Liver (tissue), 8 donors: ENCODE measurements at regions not wholly inside any gene's neighbourhood (a gene's known extent, or its start where the extent isn't known, plus 50 kb on each side); places are given as distances from the start of the nearest gene placed in this dataset.

Source experiments
- DNase-seq: peaks from one replicate; pipeline ENCODE4 v3.0.0-alpha.2; 2017; ENCODE audit warnings: low spot score
- H3K27ac ChIP-seq, 2 donors: one replicate each; pipeline ENCODE4 v1.7.0; 2013; ENCODE audit warnings: inconsistent platforms in 2 of 2, low read length in 2 of 2, control low read depth in 1 of 2, low read depth in 1 of 2, mild to moderate bottlenecking in 1 of 2
- H3K27me3 ChIP-seq, 4 donors: one replicate each; pipeline versions ENCODE4 v1.6.1 to v1.7.0; 2013; ENCODE audit warnings: low read length in 3 of 4, inconsistent platforms in 1 of 4, mild to moderate bottlenecking in 1 of 4, moderate library complexity in 1 of 4; ENCODE audit not compliant: control insufficient read depth in 4 of 4, insufficient read depth in 4 of 4
- H3K36me3 ChIP-seq, 4 donors: one replicate each; pipeline versions ENCODE4 v1.6.1 to v1.7.0; 2013; ENCODE audit warnings: low read length in 3 of 4, mild to moderate bottlenecking in 3 of 4, low read depth in 1 of 4, moderate library complexity in 1 of 4; ENCODE audit not compliant: control insufficient read depth in 4 of 4, insufficient read depth in 3 of 4
- H3K4me1 ChIP-seq, 4 donors: one replicate each; pipeline versions ENCODE4 v1.6.1 to v1.7.0; 2013; ENCODE audit warnings: low read length in 3 of 4, mild to moderate bottlenecking in 3 of 4, moderate library complexity in 1 of 4; ENCODE audit not compliant: control insufficient read depth in 4 of 4, insufficient read depth in 4 of 4
- H3K4me3 ChIP-seq, 3 donors: one replicate each; pipeline versions ENCODE4 v1.6.1 to v1.7.0; 2013; ENCODE audit warnings: low read length in 3 of 3, control low read depth in 1 of 3, low read depth in 1 of 3, mild to moderate bottlenecking in 1 of 3
- H3K9ac ChIP-seq, 2 donors: one replicate each; pipeline ENCODE4 v1.7.0; 2013; ENCODE audit warnings: low read length in 2 of 2, mild to moderate bottlenecking in 2 of 2, moderate library complexity in 2 of 2, control low read depth in 1 of 2, low read depth in 1 of 2
- H3K9me3 ChIP-seq, 4 donors: one replicate each; pipeline versions ENCODE4 v1.6.1 to v1.7.0; 2013; ENCODE audit warnings: low read length in 3 of 4; ENCODE audit not compliant: control insufficient read depth in 4 of 4
- EGR1 ChIP-seq, 2 donors: IDR thresholded peaks; 2 replicates each; pipeline ENCODE4 v1.6.1; 2016 to 2018; ENCODE audit warnings: antibody characterized with exemption in 2 of 2, low read depth in 2 of 2
- FOXA1 ChIP-seq: IDR thresholded peaks from 2 replicates; pipeline ENCODE4 v1.6.1; 2016; ENCODE audit warnings: antibody characterized with exemption
- FOXA2 ChIP-seq: IDR thresholded peaks from 2 replicates; pipeline ENCODE4 v1.6.1; 2016; ENCODE audit warnings: antibody characterized with exemption
- GABPA ChIP-seq, 2 donors: IDR thresholded peaks in 1 of 2; conservative IDR thresholded peaks in 1 of 2; 2 replicates each; pipeline ENCODE4 v1.6.1; 2016; ENCODE audit warnings: antibody characterized with exemption in 2 of 2, mild to moderate bottlenecking in 1 of 2, moderate library complexity in 1 of 2
- HNF4A ChIP-seq, 2 donors: conservative IDR thresholded peaks; 2 replicates each; pipeline ENCODE4 v1.6.1; 2016; ENCODE audit warnings: antibody characterized with exemption in 2 of 2, mild to moderate bottlenecking in 2 of 2
- HNF4G ChIP-seq: IDR thresholded peaks from 2 replicates; pipeline ENCODE4 v1.6.1; 2016; ENCODE audit warnings: antibody characterized with exemption
- JUND ChIP-seq, 2 donors: IDR thresholded peaks; 2 replicates each; pipeline ENCODE4 v1.6.1; 2016; ENCODE audit warnings: antibody characterized with exemption in 2 of 2
- NR2F2 ChIP-seq: IDR thresholded peaks from 2 replicates; pipeline ENCODE4 v1.6.1; 2016; ENCODE audit warnings: antibody characterized with exemption
- RAD21 ChIP-seq, 2 donors: IDR thresholded peaks; 2 replicates each; pipeline ENCODE4 v1.6.1; 2016; ENCODE audit warnings: antibody characterized with exemption in 2 of 2, mild to moderate bottlenecking in 2 of 2
- RXRA ChIP-seq, 2 donors: IDR thresholded peaks; 2 replicates each; pipeline ENCODE4 v1.6.1; 2017 to 2018; ENCODE audit warnings: antibody characterized with exemption in 2 of 2, mild to moderate bottlenecking in 1 of 2
- SP1 ChIP-seq: IDR thresholded peaks from 2 replicates; pipeline ENCODE4 v1.6.1; 2018; ENCODE audit warnings: antibody characterized with exemption, mild to moderate bottlenecking
- TAF1 ChIP-seq: conservative IDR thresholded peaks from 2 replicates; pipeline ENCODE4 v1.6.1; 2016; ENCODE audit warnings: antibody characterized with exemption, mild to moderate bottlenecking
- YY1 ChIP-seq: IDR thresholded peaks from 2 replicates; pipeline ENCODE4 v1.6.1; 2016; ENCODE audit warnings: antibody characterized with exemption, mild to moderate bottlenecking
- WGBS: extraction: QIAGEN DNeasy Blood & Tissue Kit; methylation state at CpG from one replicate; pipeline ENCODE4 v1.1.7; 2013; 5-methylcytosine and 5-hydroxymethylcytosine counted together
- TF ChIP-seq, protein P1 (sequence below): IDR thresholded peaks from 2 replicates; pipeline ENCODE4 v1.6.1; 2016; ENCODE audit warnings: antibody characterized with exemption
- TF ChIP-seq, protein P2 (sequence below): IDR thresholded peaks from 2 replicates; pipeline ENCODE4 v1.6.1; 2016; ENCODE audit warnings: antibody characterized with exemption
- TF ChIP-seq, protein P3 (sequence below): IDR thresholded peaks from 2 replicates; pipeline ENCODE4 v1.6.1; 2016; ENCODE audit warnings: antibody characterized with exemption, mild to moderate bottlenecking
- TF ChIP-seq, protein P4 (sequence below): IDR thresholded peaks from 2 replicates; pipeline ENCODE4 v1.6.1; 2016; ENCODE audit warnings: antibody characterized with exemption
- TF ChIP-seq, protein P5 (sequence below): fragments of 150-350 bp; IDR thresholded peaks from 2 replicates; pipeline ENCODE4 v1.5.1; 2017; ENCODE audit warnings: improper control_type of control experiment, low read depth, low read length; ENCODE audit not compliant: missing input control
- donor health status: healthy.
- donor health status: healthy.
- donor health status: healthy.
- donor health status: healthy.
- donor health status: healthy.

DNA sequence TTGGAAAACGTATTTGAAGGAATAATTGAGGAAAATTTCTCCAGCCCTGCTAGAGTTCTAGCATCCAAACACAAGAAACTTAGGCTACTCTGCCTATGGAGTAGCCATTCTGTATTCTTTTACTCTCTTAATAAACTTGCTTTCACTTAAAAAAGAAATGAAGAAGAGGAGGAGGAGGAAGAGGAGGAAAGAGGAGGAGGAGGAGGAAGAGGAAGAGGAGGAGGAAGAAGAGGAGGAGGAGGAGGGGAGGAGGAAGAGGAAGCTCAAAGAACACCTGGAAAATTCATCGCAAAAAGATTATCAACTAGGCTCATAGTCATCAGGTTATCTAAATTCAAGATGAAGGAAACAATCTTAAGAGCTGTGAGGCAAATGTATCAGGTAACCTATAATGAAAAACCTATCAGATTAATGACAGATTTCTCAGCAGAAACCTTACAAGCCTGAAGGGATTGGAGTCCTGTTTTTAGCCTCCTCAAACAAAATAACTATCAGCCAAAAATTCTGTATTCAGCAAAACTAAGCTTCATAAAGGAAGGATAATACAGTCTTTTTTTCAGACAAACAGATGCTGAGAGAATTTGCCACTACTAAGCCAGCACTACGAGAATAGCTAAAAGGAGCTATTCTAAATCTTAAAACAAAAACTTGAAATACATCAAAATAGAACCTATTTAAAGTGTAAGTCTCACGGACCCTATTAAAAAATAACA, 56.2 kb upstream of the DSC1 start:
- TF ChIP-seq HNF4G: no peak
- TF ChIP-seq NR2F2: no peak
- TF ChIP-seq FOXA2: no peak
- TF ChIP-seq, protein P1, sequence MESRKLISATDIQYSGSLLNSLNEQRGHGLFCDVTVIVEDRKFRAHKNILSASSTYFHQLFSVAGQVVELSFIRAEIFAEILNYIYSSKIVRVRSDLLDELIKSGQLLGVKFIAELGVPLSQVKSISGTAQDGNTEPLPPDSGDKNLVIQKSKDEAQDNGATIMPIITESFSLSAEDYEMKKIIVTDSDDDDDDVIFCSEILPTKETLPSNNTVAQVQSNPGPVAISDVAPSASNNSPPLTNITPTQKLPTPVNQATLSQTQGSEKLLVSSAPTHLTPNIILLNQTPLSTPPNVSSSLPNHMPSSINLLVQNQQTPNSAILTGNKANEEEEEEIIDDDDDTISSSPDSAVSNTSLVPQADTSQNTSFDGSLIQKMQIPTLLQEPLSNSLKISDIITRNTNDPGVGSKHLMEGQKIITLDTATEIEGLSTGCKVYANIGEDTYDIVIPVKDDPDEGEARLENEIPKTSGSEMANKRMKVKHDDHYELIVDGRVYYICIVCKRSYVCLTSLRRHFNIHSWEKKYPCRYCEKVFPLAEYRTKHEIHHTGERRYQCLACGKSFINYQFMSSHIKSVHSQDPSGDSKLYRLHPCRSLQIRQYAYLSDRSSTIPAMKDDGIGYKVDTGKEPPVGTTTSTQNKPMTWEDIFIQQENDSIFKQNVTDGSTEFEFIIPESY: no peak
- no peak for TF ChIP-seq YY1
- Histone ChIP-seq H3K9me3 (peaks cover 0 to 1% (median 0%) of the 10 kb centered on the region in 4 donors), H3K36me3 (no peaks in the 10 kb centered on the region), H3K4me1 (no peaks in the 10 kb centered on the region), H3K27me3 (no peaks in the 10 kb centered on the region), H3K4me3 (no peak overlapping the region), H3K9ac (no peak overlapping the region), H3K27ac (no peak overlapping the region)
- DNase-seq: no peak
- 92% methylated on average over 4 of the region's 4 CpGs for WGBS

DNA sequence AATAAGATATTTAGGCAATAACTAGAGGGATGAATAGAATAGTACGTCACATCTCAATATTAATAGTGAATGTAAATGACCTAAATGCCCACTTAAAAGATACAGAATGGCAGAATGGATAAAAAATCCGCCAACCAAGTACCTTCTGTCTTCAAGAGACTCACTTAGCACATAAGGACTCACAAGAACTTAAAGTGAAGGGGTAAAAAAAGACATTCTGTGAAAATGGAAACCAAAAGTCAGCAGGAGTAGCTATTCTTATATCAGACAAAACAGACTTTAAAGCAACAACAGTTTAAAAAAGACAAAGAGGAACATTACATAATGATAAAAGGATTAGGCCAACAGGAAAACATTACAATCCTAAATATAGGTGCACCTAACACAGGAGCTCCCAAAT, 56.7 kb upstream of the DSC1 start:
- Histone ChIP-seq H3K9me3 (peaks cover 0 to 1% (median 0%) of the 10 kb centered on the region in 4 donors), H3K27me3 (no peaks in the 10 kb centered on the region), H3K4me3 (no peak overlapping the region), H3K36me3 (no peaks in the 10 kb centered on the region), H3K4me1 (no peaks in the 10 kb centered on the region), H3K27ac (no peak overlapping the region), H3K9ac (no peak overlapping the region)
- 95% methylated on average over 2 of the region's 2 CpGs for WGBS
- TF ChIP-seq HNF4G (no peak), HNF4A (conservative IDR thresholded peaks at IDR 0.05) (no peak), FOXA2 (no peak), RAD21 (IDR thresholded peaks at IDR 0.05) (no peak), TAF1 (no peak), RXRA (IDR thresholded peaks at IDR 0.05) (no peak), NR2F2 (no peak), EGR1 (IDR thresholded peaks at IDR 0.05; ENCODE audit: low read depth in 2 of 2) (no peak), YY1 (no peak), FOXA1 (no peak), JUND (IDR thresholded peaks at IDR 0.05) (no peak), SP1 (no peak), GABPA (IDR thresholded peaks at IDR 0.05 in 1 of 2, conservative IDR thresholded peaks at IDR 0.05 in 1 of 2) (no peak)
- TF ChIP-seq, protein P2, sequence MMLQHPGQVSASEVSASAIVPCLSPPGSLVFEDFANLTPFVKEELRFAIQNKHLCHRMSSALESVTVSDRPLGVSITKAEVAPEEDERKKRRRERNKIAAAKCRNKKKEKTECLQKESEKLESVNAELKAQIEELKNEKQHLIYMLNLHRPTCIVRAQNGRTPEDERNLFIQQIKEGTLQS: no peak
- TF ChIP-seq, protein P3, sequence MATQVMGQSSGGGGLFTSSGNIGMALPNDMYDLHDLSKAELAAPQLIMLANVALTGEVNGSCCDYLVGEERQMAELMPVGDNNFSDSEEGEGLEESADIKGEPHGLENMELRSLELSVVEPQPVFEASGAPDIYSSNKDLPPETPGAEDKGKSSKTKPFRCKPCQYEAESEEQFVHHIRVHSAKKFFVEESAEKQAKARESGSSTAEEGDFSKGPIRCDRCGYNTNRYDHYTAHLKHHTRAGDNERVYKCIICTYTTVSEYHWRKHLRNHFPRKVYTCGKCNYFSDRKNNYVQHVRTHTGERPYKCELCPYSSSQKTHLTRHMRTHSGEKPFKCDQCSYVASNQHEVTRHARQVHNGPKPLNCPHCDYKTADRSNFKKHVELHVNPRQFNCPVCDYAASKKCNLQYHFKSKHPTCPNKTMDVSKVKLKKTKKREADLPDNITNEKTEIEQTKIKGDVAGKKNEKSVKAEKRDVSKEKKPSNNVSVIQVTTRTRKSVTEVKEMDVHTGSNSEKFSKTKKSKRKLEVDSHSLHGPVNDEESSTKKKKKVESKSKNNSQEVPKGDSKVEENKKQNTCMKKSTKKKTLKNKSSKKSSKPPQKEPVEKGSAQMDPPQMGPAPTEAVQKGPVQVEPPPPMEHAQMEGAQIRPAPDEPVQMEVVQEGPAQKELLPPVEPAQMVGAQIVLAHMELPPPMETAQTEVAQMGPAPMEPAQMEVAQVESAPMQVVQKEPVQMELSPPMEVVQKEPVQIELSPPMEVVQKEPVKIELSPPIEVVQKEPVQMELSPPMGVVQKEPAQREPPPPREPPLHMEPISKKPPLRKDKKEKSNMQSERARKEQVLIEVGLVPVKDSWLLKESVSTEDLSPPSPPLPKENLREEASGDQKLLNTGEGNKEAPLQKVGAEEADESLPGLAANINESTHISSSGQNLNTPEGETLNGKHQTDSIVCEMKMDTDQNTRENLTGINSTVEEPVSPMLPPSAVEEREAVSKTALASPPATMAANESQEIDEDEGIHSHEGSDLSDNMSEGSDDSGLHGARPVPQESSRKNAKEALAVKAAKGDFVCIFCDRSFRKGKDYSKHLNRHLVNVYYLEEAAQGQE: no peak
- TF ChIP-seq, protein P4, sequence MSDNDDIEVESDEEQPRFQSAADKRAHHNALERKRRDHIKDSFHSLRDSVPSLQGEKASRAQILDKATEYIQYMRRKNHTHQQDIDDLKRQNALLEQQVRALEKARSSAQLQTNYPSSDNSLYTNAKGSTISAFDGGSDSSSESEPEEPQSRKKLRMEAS: no peak
- TF ChIP-seq, protein P1: no peak
- TF ChIP-seq, protein P5, sequence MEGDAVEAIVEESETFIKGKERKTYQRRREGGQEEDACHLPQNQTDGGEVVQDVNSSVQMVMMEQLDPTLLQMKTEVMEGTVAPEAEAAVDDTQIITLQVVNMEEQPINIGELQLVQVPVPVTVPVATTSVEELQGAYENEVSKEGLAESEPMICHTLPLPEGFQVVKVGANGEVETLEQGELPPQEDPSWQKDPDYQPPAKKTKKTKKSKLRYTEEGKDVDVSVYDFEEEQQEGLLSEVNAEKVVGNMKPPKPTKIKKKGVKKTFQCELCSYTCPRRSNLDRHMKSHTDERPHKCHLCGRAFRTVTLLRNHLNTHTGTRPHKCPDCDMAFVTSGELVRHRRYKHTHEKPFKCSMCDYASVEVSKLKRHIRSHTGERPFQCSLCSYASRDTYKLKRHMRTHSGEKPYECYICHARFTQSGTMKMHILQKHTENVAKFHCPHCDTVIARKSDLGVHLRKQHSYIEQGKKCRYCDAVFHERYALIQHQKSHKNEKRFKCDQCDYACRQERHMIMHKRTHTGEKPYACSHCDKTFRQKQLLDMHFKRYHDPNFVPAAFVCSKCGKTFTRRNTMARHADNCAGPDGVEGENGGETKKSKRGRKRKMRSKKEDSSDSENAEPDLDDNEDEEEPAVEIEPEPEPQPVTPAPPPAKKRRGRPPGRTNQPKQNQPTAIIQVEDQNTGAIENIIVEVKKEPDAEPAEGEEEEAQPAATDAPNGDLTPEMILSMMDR: no peak
- DNase-seq: no peak
